HG03342 (cell line): ENCODE measurements at regions not wholly inside any gene's neighbourhood (a gene's known extent, or its start where the extent isn't known, plus 50 kb on each side); places are given as distances from the start of the nearest gene placed in this dataset.
"Not testable (repeated sequence)": the region's sequence is repeated elsewhere in the genome, so short reads cannot be mapped to it uniquely, and the experiment has no call there.

Experiments
- ATAC-seq: cut with Tn5 transposase; IDR thresholded peaks from one replicate; pipeline ENCODE4 v1.9.1; 2021; ENCODE audit warnings: mild to moderate bottlenecking, moderate library complexity; ENCODE audit not compliant: unreplicated experiment

- peak; percentile 68 for ATAC-seq
Observed at GRCh38 chr16:22436823-22437652, 62.6 kb upstream of the CDR2 start.

GRCh38 chr16:22436326-22436822, 62.0 kb upstream of the CDR2 start:
- ATAC-seq: peak; percentile 13

- not testable (repeated sequence) for ATAC-seq
Observed at GRCh38 chr16:22431314-22431713, 56.9 kb upstream of the CDR2 start.

- ATAC-seq: no peak
Observed at GRCh38 chr16:22428654-22429053, 54.2 kb upstream of the CDR2 start.

GRCh38 chr16:22427556-22427955, 53.1 kb upstream of the CDR2 start:
- no peak for ATAC-seq

GRCh38 chr16:22425847-22426246, 51.4 kb upstream of the CDR2 start:
- ATAC-seq: no peak

- ATAC-seq: no peak
Observed at GRCh38 chr16:22425036-22425801, 50.8 kb upstream of the CDR2 start.

- no peak for ATAC-seq
Observed at GRCh38 chr16:22424161-22424937, 49.9 kb upstream of the CDR2 start.
